Activated naive CD4-positive, alpha-beta T cell treated with anti-CD3 and anti-CD28 coated beads for 36 hours (primary cell): ENCODE measurements at regions not wholly inside any gene's neighbourhood (a gene's known extent, or its start where the extent isn't known, plus 50 kb on each side); places are given as distances from the start of the nearest gene placed in this dataset.

Source experiments
- CTCF ChIA-PET: fragments of 350-600 bp; sonication (Branson Sonifier 250); formaldehyde crosslinking; loops from one replicate; lab custom pipeline; 2021; ENCODE audit warnings: antibody characterized with exemption; lab: Charles Lee
- DNase-seq: peaks from one replicate; pipeline ENCODE4 v3.0.0-alpha.2; 2020
- H3K27ac Mint-ChIP-seq: one replicate; pipeline ENCODE4 v1.8.0; 2021; ENCODE audit warnings: mild to moderate bottlenecking, mixed read lengths
- H3K27me3 Mint-ChIP-seq: one replicate; pipeline ENCODE4 v1.8.0; 2021; ENCODE audit warnings: low read depth, mixed read lengths
- H3K36me3 Mint-ChIP-seq: one replicate; pipeline ENCODE4 v1.8.0; 2021; ENCODE audit warnings: low read depth, mixed read lengths
- H3K4me1 Mint-ChIP-seq: one replicate; pipeline ENCODE4 v1.8.0; 2021; ENCODE audit warnings: low read depth, mixed read lengths
- H3K4me3 Mint-ChIP-seq: one replicate; pipeline ENCODE4 v1.8.0; 2021; ENCODE audit warnings: mild to moderate bottlenecking, moderate library complexity, mixed read lengths
- H3K9me3 Mint-ChIP-seq: one replicate; pipeline ENCODE4 v1.8.0; 2021; ENCODE audit warnings: mixed read lengths
- intact Hi-C: fragments of 100-400 bp; cut with micrococcal nuclease; formaldehyde crosslinking; loops from one replicate; pipeline ENCODE4 v1.15.1; 2023

DNA sequence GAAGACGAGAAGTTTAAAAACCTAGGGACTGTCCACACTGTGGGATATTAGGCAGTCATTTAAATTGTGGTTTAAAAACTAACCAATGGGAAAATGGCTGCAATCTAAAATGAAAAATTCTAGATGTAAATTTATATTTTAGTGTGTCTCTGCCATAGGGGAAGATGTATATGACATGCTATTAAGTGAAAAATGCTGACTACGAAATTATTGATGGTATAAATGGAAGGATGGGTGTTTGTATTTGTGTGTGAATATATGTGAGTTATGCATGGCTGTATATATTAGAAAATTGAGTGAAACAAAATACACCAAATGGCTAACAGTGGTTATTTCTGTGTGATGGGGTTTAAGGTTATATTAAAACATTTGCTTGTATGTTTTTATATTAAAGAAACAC, 260.7 kb downstream of the AJAP1 start:
- no peak for DNase-seq
- no peak overlapping the region for H3K4me3 Mint-ChIP-seq
- intact Hi-C loops = no loop called here

DNA sequence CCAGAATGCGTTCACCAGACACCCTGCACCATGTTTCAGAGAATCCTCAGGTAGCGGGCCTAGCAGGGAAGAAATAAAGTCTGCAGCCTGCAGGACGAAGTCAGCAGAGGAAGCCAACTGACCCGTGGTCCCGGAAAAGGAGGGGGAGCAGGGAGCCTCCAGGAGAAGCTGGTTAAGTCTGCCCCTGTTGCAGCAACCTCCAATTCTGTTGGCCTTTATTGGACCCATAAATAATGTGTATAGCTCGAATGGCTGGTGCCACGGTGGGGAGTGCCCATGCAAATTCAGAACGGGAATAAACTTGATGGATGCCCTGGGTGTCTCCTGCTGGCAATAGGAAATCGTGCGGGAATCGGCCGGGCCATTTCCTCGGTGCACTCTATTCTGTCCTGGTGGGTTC, 254.1 kb downstream of the AJAP1 start:
- no peak overlapping the region for H3K27ac Mint-ChIP-seq
- peaks cover 5% of the 10 kb centered on the region for H3K27me3 Mint-ChIP-seq
- no peak overlapping the region for H3K4me3 Mint-ChIP-seq
- H3K4me1 Mint-ChIP-seq = no peaks in the 10 kb centered on the region
- CTCF ChIA-PET = no interaction called here
- H3K36me3 Mint-ChIP-seq = no peaks in the 10 kb centered on the region
- no peaks in the 10 kb centered on the region for H3K9me3 Mint-ChIP-seq
- intact Hi-C loops = no loop called here
- no peak for DNase-seq

More for the DNA sequence above, 260.7 kb downstream of the AJAP1 start:
- CTCF ChIA-PET = no interaction called here
- no peaks in the 10 kb centered on the region for H3K4me1 Mint-ChIP-seq
- peaks cover 6% of the 10 kb centered on the region for H3K27me3 Mint-ChIP-seq
- H3K27ac Mint-ChIP-seq = no peak overlapping the region
- peaks cover 8% of the 10 kb centered on the region for H3K9me3 Mint-ChIP-seq
- H3K36me3 Mint-ChIP-seq = no peaks in the 10 kb centered on the region

DNA sequence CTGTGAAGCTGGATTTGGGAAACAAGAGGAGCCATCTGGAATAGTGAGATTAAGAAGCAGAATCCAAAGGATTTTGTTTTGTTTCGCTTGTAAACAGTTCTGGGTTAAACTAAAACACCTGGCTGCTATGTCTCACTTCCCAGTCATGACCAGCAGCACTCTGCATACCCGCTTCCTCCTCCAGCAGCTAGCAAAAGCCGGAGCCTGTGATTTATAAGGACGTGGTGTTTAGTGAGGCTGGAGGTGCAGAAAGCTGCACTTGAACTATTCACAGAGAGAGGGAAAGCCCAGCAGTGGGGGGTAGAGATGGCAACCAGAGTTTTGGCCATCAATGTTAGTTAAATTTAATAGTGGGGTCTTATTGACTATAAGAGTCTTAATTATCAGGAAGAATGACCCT, 240.2 kb downstream of the AJAP1 start:
- Mint-ChIP-seq H3K27me3 (peaks cover 26% of the 10 kb centered on the region), H3K36me3 (no peaks in the 10 kb centered on the region), H3K9me3 (no peaks in the 10 kb centered on the region), H3K4me3 (no peak overlapping the region), H3K27ac (no peak overlapping the region), H3K4me1 (no peaks in the 10 kb centered on the region)
- no peak for DNase-seq
- CTCF ChIA-PET = no interaction called here
- intact Hi-C loops = no loop called here

DNA sequence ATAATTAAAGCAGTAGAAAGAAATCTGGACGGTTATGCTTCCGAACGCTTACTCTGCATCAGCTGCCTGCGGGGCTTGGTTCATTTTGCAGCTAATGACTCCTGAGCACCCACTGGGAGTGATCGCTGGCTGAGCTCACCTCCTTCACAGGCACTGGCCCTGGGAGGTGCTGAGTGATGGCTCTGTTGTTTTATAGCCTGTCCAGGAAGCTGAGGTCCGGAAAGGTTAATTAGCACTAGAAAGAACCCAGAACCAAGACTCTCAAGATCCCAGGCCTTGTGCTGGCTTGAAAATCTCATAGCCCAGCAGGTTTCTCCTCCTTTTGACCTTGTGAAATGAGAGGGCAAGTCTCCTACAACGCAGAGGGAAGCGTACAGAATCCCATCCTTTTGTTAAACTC, 226.2 kb downstream of the AJAP1 start:
- H3K27ac Mint-ChIP-seq = no peak overlapping the region
- H3K27me3 Mint-ChIP-seq = peaks cover 27% of the 10 kb centered on the region
- H3K4me3 Mint-ChIP-seq = no peak overlapping the region

DNA sequence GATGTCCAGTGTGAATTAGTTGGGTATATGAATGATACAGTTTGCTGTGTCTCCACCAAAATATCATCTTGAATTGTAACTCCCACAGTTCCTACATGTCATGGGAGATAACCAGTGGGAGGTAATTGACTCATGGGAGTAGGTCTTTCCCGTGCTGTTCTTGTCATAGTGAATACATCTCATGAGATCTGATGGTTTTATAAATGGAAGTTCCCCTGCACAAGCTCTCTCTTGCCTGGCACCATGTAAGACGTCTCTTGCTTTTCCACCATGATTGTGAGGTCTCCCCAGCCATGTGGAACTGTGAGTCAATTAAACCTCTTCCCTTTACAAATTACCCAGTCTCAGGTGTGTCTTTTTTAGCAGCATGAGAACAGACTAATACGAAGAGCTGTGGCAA, 223.0 kb downstream of the AJAP1 start:
- CTCF ChIA-PET = no interaction called here
- no peak overlapping the region for H3K4me3 Mint-ChIP-seq
- no peaks in the 10 kb centered on the region for H3K9me3 Mint-ChIP-seq
- intact Hi-C loops = no loop called here
- H3K36me3 Mint-ChIP-seq = no peaks in the 10 kb centered on the region
- no peak overlapping the region for H3K27ac Mint-ChIP-seq
- no peaks in the 10 kb centered on the region for H3K4me1 Mint-ChIP-seq
- no peak for DNase-seq
- peaks cover 21% of the 10 kb centered on the region for H3K27me3 Mint-ChIP-seq

More for the DNA sequence above, 226.2 kb downstream of the AJAP1 start:
- intact Hi-C loops = no loop called here
- no peaks in the 10 kb centered on the region for H3K4me1 Mint-ChIP-seq
- DNase-seq = no peak
- H3K9me3 Mint-ChIP-seq = no peaks in the 10 kb centered on the region
- H3K36me3 Mint-ChIP-seq = no peaks in the 10 kb centered on the region
- CTCF ChIA-PET = no interaction called here

DNA sequence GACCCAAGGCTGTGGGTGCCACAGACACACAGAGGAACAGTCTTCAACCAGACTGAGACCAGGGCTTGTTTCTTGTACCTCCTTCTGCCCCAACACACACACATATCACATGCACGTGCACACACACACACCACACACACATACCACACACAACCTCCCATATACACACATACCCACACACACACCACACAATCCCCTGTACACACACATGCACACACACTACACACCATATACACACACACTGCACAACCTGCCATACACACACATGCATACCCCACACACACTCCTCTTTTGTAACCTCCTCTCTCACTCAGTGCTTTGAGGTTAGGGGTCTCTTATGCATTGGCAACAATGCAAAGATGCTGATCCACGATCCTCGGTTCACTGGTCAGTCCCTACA, 217.0 kb downstream of the AJAP1 start:
- Mint-ChIP-seq H3K4me1 (no peaks in the 10 kb centered on the region), H3K36me3 (no peaks in the 10 kb centered on the region), H3K9me3 (no peaks in the 10 kb centered on the region), H3K27ac (no peak overlapping the region), H3K4me3 (no peak overlapping the region), H3K27me3 (peaks cover 16% of the 10 kb centered on the region)
- intact Hi-C loops = no loop called here
- CTCF ChIA-PET = no interaction called here
- DNase-seq = no peak

DNA sequence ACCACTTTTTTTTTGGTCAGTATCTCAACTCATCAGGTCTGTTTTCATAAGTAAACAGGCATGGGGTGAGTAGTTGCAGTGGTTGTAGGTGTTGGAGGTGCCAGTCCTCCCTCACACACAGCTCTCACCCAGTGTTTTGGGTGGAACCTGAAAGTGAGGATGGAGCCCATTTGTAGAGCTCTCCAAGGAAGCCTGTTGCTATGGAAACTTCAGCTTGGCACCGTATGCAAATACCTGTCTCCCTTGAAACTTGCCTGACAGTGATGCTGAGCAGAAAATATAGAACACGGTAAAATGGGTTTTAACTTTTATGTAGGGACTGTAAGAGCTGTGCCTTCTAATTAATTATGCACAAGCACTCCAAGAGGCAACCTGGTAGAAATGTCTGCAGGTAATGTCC, 214.1 kb downstream of the AJAP1 start:
- CTCF ChIA-PET = no interaction called here
- no peaks in the 10 kb centered on the region for H3K4me1 Mint-ChIP-seq
- H3K27me3 Mint-ChIP-seq = peaks cover 15% of the 10 kb centered on the region
- DNase-seq = no peak
- H3K9me3 Mint-ChIP-seq = no peaks in the 10 kb centered on the region
- H3K27ac Mint-ChIP-seq = no peak overlapping the region
- no peak overlapping the region for H3K4me3 Mint-ChIP-seq
- intact Hi-C loops = no loop called here
- no peaks in the 10 kb centered on the region for H3K36me3 Mint-ChIP-seq

DNA sequence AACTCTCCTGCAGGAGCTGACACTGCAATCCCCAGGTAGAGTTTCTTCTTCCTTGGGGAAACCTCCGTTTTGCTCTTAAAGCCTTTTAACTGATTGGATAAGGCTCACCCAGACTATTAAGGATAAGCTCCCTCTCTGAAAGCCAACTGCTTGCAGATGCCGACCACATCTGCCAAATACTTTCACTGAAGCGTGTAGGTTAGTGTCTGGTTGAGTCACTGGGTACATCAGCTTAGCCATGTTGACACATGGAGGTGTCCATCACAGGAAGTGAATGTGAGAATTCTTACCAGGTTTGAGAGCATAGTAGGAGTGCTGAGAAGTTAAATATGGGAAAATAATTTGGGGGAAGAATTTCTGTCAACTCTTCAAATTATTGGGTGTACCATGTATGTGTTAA, 202.0 kb downstream of the AJAP1 start:
- no peak for DNase-seq
- CTCF ChIA-PET = interaction anchor here (0.6 kb wide), 1 partner anchor 1063 kb away, joined by 3 read pairs; no protein-coding TSS in a partner anchor
- H3K9me3 Mint-ChIP-seq = peaks cover 5% of the 10 kb centered on the region
- peaks cover 2% of the 10 kb centered on the region for H3K36me3 Mint-ChIP-seq
- peaks cover 2% of the 10 kb centered on the region for H3K27me3 Mint-ChIP-seq
- H3K4me3 Mint-ChIP-seq = no peak overlapping the region
- H3K4me1 Mint-ChIP-seq = no peaks in the 10 kb centered on the region
- intact Hi-C loops = no loop called here
- H3K27ac Mint-ChIP-seq = no peak overlapping the region

DNA sequence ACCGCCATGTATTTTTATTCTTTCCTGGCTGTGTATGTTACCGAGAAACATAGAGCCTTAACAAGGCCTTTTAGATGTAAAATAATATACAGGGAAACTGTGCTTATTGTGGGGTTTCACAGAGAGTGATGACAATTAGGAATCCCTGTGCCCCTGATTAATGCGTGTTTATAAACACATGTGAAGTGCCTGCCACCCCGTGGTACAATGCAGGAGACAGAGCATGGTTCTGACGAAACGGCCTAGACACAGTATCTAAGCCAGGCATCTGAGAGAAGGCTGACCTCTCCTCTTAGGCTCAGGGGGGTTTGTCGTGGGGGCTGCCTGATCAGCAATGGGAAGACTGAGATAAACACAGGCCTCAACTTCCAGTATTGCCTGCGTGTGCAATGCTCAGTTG, 200.0 kb downstream of the AJAP1 start:
- Mint-ChIP-seq H3K27me3 (peaks cover 2% of the 10 kb centered on the region), H3K4me3 (no peak overlapping the region), H3K36me3 (no peaks in the 10 kb centered on the region), H3K27ac (no peak overlapping the region), H3K9me3 (peaks cover 4% of the 10 kb centered on the region), H3K4me1 (no peaks in the 10 kb centered on the region)
- DNase-seq = no peak
- CTCF ChIA-PET = no interaction called here
- intact Hi-C loops = no loop called here

DNA sequence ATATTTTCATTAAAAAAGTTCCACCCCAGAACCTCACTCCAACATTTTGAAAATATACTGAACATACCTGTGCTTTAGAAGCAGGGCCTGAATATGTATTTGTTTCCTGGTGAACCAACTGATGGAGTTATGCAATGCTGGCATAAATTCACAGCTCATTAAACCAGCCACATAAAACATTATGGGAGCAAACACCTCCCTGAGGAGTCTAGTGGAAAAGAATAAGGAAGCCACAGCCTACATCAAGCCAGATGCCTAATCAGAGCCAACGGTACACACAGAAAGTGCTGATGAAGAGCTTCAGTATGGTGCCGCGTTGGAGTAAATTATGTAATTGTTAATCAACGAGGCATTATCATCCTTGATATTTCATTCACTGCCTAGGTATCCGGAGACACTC, 199.5 kb downstream of the AJAP1 start:
- Mint-ChIP-seq H3K27me3 (peaks cover 2% of the 10 kb centered on the region), H3K4me3 (no peak overlapping the region), H3K27ac (no peak overlapping the region), H3K9me3 (peaks cover 4% of the 10 kb centered on the region), H3K36me3 (no peaks in the 10 kb centered on the region), H3K4me1 (no peaks in the 10 kb centered on the region)
- DNase-seq = no peak
- intact Hi-C loops = no loop called here
- CTCF ChIA-PET = no interaction called here

DNA sequence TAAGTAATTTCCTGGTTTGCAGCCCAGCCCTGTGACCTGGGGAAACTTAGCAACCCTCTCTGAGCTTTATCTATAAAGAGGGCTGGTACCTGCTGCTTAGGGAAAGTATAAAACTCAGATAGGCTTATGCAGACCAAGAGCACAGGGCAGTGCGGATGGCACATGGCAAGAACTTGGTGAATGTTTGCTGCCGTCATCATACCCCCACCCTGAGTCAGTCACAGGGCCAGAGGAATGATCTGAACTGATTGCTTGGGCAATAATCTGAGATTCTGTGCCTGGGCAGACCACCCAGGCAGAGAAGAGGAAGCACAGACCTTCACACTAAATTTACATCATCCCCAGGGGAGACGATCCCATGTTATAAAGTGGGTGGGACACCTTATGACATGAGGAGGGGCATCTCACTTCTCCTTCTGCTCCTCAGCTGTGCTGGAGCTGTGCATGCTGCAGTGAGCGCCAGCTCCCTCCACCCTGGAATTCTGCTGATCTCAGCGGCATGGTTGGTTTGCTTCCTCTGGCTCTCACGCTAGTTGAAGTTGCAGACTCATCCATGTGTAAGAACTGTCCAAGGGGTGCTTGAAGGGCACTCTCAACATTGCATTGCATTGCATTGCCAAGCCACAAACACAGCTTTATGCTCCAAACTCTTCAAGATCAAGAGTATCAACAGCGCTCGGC, 197.1 kb downstream of the AJAP1 start:
- Mint-ChIP-seq H3K4me1 (no peaks in the 10 kb centered on the region), H3K27me3 (peaks cover 3% of the 10 kb centered on the region), H3K36me3 (no peaks in the 10 kb centered on the region), H3K4me3 (no peak overlapping the region), H3K9me3 (peaks cover 4% of the 10 kb centered on the region), H3K27ac (no peak overlapping the region)
- CTCF ChIA-PET = no interaction called here
- intact Hi-C loops = no loop called here
- DNase-seq = no peak

DNA sequence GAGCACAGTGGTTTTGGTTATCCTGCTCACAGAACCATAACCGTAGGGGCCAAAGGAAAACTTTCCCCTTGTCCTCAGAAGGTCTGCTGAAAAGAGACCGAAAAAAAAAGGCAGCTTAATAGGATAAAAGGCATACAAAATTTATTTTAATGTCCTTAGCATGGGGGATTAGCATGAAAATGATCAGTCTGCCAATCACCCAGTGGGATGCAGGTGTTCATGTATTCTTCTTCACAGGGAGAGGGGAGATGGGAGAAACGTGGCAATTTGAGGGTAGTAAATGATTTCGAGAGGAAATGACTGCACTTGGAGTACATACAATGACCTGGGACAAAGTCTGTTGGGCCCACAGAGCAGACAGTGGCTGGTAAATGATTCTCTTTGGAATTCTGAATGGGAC, 194.0 kb downstream of the AJAP1 start:
- CTCF ChIA-PET = no interaction called here
- intact Hi-C loops = no loop called here
- DNase-seq = no peak
- H3K27me3 Mint-ChIP-seq = peaks cover 2% of the 10 kb centered on the region
- H3K4me3 Mint-ChIP-seq = no peak overlapping the region
- no peaks in the 10 kb centered on the region for H3K4me1 Mint-ChIP-seq
- H3K27ac Mint-ChIP-seq = no peak overlapping the region
- H3K36me3 Mint-ChIP-seq = no peaks in the 10 kb centered on the region
- H3K9me3 Mint-ChIP-seq = peaks cover 4% of the 10 kb centered on the region

DNA sequence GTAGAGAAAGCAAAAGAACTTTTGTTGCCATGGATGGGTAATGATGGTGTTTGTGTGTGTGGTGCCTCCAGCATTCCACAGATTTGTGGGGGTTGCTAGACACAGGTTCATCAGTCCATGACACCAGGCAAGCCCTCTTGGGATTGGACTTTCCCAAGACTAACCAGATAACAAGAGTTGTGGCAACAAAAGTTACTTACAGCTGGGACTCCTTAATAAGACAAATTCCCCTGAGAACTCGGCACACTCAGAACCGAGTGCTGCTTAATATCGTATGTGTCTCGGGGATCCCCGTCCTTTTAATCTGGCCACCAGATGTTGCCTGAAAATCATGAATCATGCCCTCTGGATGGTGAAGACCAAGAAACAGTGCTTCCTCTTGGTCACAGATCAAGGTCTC, 193.3 kb downstream of the AJAP1 start:
- no peak for DNase-seq
- intact Hi-C loops = no loop called here
- Mint-ChIP-seq H3K27ac (no peak overlapping the region), H3K36me3 (no peaks in the 10 kb centered on the region), H3K9me3 (peaks cover 4% of the 10 kb centered on the region), H3K27me3 (peaks cover 2% of the 10 kb centered on the region), H3K4me1 (no peaks in the 10 kb centered on the region), H3K4me3 (no peak overlapping the region)
- CTCF ChIA-PET = no interaction called here
